Neural cell (in vitro differentiated cells): ENCODE measurements at regions not wholly inside any gene's neighbourhood (a gene's known extent, or its start where the extent isn't known, plus 50 kb on each side); places are given as distances from the start of the nearest gene placed in this dataset.

Source experiments
- CTCF ChIP-seq: fragments of 450-650 bp; IDR thresholded peaks from 2 replicates; pipeline ENCODE4 v1.5.1; 2014; ENCODE audit warnings: antibody characterized with exemption, mild to moderate bottlenecking, moderate library complexity; ENCODE audit not compliant: poor library complexity, severe bottlenecking
- EP300 ChIP-seq: fragments of 450-650 bp; conservative IDR thresholded peaks from 2 replicates; pipeline ENCODE4 v1.6.1; 2014; ENCODE audit warnings: antibody characterized with exemption, mild to moderate bottlenecking, moderate library complexity; ENCODE audit not compliant: poor library complexity, severe bottlenecking
- EZH2 ChIP-seq: fragments of 200-600, 300-800 bp; shearing (Covaris generic), sonication (generic); IDR thresholded peaks from 2 replicates; pipeline ENCODE4 v1.6.1; 2014; ENCODE audit warnings: antibody characterized with exemption, low read length, borderline replicate concordance, mild to moderate bottlenecking; ENCODE audit not compliant: insufficient read depth, poor library complexity, severe bottlenecking
- MXI1 ChIP-seq: fragments of 450-650 bp; conservative IDR thresholded peaks from 2 replicates; pipeline ENCODE4 v1.6.1; 2014; ENCODE audit warnings: antibody characterized with exemption, mild to moderate bottlenecking; ENCODE audit not compliant: poor library complexity, severe bottlenecking
- POLR2AphosphoS5 ChIP-seq: IDR thresholded peaks from 2 replicates; pipeline ENCODE4 v1.6.1; 2012
- RAD21 ChIP-seq: fragments of 450-650 bp; conservative IDR thresholded peaks from 2 replicates; pipeline ENCODE4 v1.6.1; 2014; ENCODE audit warnings: antibody characterized with exemption, mild to moderate bottlenecking, moderate library complexity
- REST ChIP-seq: IDR thresholded peaks from 2 replicates; pipeline ENCODE4 v1.6.1; 2012; ENCODE audit warnings: borderline replicate concordance
- SMC3 ChIP-seq: fragments of 450-650 bp; conservative IDR thresholded peaks from 2 replicates; pipeline ENCODE4 v1.6.1; 2014; ENCODE audit warnings: antibody characterized with exemption, mild to moderate bottlenecking, moderate library complexity; ENCODE audit not compliant: poor library complexity
- TAF1 ChIP-seq: IDR thresholded peaks from 2 replicates; pipeline ENCODE4 v1.6.1; 2012; ENCODE audit warnings: low read depth

- no peak for TF ChIP-seq CTCF
- no peak for TF ChIP-seq POLR2AphosphoS5
- TF ChIP-seq EZH2, result no peak
- TF ChIP-seq MXI1, result no peak
- no peak for TF ChIP-seq TAF1
- TF ChIP-seq RAD21, result no peak
- TF ChIP-seq EP300, result no peak
- no peak for TF ChIP-seq REST
- TF ChIP-seq SMC3, result no peak
Observed at GRCh38 chr18:60754413-60755009, 381.9 kb upstream of the MC4R start.
